ENCODE measurements at regions not wholly inside any gene's neighbourhood (a gene's known extent, or its start where the extent isn't known, plus 50 kb on each side); places are given as distances from the start of the nearest gene placed in this dataset.
"Not testable (repeated sequence)": the region's sequence is repeated elsewhere in the genome, so short reads cannot be mapped to it uniquely, and the experiment has no call there.

GRCh38 chr1:229175297-229175696, 95.6 kb upstream of the RAB4A start:
- TF ChIP-seq CTCF, POLR2A (IDR thresholded peaks at IDR 0.05): not testable (repeated sequence)

Measured in prostate gland (tissue), 2 donors.